ENCODE measurements at regions not wholly inside any gene's neighbourhood (a gene's known extent, or its start where the extent isn't known, plus 50 kb on each side); places are given as distances from the start of the nearest gene placed in this dataset.

DNA sequence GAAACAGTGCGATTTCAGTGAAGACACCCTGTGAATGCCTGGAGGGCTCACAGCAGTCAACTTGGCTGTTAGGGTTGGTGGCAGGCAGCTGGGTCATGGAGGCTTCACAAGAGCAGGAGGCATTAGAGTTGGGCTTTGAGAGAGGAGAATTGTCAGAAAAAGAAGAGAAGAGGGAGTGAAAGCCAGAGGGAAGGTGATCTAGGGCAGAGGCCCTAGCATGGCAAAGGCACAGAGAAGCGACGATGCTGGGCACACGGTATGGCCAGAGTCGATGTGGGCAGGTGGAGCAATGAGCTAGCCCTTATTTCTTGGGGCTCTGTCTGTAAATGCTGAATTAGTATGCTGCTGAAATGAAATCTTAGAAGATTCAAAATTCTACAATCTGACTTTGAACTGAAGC, 52.6 kb upstream of the OLFM4 start:
- Histone ChIP-seq H3K9me3 (no peaks in the 10 kb centered on the region), H3K27ac (no peak overlapping the region), H3K4me1 (no peaks in the 10 kb centered on the region), H3K36me3 (no peaks in the 10 kb centered on the region), H3K4me3 (replicated peaks in 1 of 3) (no peak overlapping the region), H3K27me3 (no peaks in the 10 kb centered on the region)
- 92% methylated on average over 5 of the region's 5 CpGs for WGBS, 2 donors
- intact Hi-C loops (cut with DNase I), result no loop called here
- TF ChIP-seq POLR2A (IDR thresholded peaks at IDR 0.05), result no peak
- TF ChIP-seq, protein P1, sequence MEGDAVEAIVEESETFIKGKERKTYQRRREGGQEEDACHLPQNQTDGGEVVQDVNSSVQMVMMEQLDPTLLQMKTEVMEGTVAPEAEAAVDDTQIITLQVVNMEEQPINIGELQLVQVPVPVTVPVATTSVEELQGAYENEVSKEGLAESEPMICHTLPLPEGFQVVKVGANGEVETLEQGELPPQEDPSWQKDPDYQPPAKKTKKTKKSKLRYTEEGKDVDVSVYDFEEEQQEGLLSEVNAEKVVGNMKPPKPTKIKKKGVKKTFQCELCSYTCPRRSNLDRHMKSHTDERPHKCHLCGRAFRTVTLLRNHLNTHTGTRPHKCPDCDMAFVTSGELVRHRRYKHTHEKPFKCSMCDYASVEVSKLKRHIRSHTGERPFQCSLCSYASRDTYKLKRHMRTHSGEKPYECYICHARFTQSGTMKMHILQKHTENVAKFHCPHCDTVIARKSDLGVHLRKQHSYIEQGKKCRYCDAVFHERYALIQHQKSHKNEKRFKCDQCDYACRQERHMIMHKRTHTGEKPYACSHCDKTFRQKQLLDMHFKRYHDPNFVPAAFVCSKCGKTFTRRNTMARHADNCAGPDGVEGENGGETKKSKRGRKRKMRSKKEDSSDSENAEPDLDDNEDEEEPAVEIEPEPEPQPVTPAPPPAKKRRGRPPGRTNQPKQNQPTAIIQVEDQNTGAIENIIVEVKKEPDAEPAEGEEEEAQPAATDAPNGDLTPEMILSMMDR (IDR thresholded peaks at IDR 0.05), result no peak
- no peak for DNase-seq

DNA sequence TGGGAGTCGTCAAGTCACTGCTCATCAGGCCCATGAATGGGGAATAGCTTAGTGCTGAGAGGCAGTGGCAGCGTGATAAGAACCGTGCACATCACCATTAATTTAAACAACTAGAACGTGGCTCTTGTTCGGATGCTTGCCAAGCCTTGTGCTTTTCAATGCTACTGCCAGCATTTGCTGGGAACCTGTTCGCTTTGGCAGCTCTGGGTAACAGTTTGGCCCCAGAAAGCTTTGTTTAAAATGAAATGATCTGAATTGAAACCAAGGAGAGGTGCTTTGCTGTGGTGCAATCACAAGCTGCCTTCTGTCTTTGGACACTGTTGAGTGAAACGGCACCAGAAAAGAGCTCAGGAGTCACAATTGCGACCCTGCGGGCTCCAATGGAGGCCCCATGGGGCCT, 53.5 kb upstream of the OLFM4 start:
- Histone ChIP-seq H3K9me3 (no peaks in the 10 kb centered on the region), H3K27ac (no peak overlapping the region), H3K4me3 (replicated peaks in 1 of 3) (no peak overlapping the region), H3K36me3 (no peaks in the 10 kb centered on the region), H3K4me1 (no peaks in the 10 kb centered on the region), H3K27me3 (no peaks in the 10 kb centered on the region)
- TF ChIP-seq POLR2A (IDR thresholded peaks at IDR 0.05), result no peak
- TF ChIP-seq, protein P1 (IDR thresholded peaks at IDR 0.05), result no peak
- intact Hi-C loops (cut with DNase I), result no loop called here
- WGBS, 2 donors, result 83 to 90% methylated on average over 9 of the region's 9 CpGs
- no peak for DNase-seq

DNA sequence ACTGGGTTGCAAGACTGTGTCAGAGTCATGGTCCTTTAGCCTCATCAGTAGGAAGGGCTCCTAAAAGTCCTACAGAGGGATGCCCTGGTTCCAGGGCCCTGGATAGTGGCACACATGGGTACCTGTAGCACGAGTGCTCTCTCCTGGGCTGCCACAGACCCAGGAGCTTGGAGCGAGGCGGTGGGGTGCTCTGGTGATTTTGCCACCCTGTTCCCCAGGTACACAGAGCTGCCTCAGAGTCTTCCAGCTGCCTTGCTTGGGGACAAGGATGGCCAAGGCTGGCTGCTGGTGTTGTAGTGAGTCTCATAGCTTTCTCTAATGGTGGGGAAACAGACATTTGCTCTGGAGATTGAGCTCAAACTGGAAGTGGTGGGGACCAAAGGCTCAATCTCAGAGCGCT, 53.9 kb upstream of the OLFM4 start:
- Histone ChIP-seq H3K4me1 (no peaks in the 10 kb centered on the region), H3K27ac (no peak overlapping the region), H3K4me3 (replicated peaks in 1 of 3) (no peak overlapping the region), H3K36me3 (no peaks in the 10 kb centered on the region), H3K9me3 (no peaks in the 10 kb centered on the region), H3K27me3 (no peaks in the 10 kb centered on the region)
- no peak for DNase-seq
- WGBS, 2 donors, result 90 to 100% methylated on average over 2 of the region's 4 CpGs
- intact Hi-C loops (cut with DNase I), result no loop called here
- no peak for TF ChIP-seq POLR2A (IDR thresholded peaks at IDR 0.05)
- TF ChIP-seq, protein P1 (IDR thresholded peaks at IDR 0.05), result no peak

DNA sequence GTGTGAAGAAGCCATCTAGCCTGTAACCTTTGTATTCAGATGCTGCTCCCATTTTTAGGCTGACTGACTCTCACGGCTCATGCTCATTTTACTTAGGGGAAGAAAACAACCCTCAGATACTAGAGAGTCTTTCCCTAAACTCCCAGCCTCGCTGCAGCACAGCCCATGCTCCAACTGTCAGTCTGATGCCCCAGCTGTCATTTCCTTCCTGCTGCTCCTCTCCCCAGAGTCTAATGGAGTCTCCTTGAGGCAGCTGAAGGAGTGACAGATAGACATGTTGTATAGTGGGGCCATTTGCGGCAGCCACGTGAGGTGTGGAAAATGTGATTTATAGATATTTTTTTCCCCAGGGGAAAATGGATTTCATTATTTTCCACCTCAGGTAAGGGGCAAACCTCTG, 59.2 kb upstream of the OLFM4 start:
- Histone ChIP-seq H3K9me3 (no peaks in the 10 kb centered on the region), H3K27ac (no peak overlapping the region), H3K4me3 (replicated peaks in 1 of 3) (no peak overlapping the region), H3K36me3 (no peaks in the 10 kb centered on the region), H3K27me3 (no peaks in the 10 kb centered on the region), H3K4me1 (peaks cover 0 to 3% of the 10 kb centered on the region in 2 donors)
- 63 to 79% methylated on average over 4 of the region's 4 CpGs for WGBS, 2 donors
- intact Hi-C loops (cut with DNase I), result loop anchor here (5.0 kb wide), 2 partner anchors 122 to 183 kb away; partner anchors contain the start of gene PCDH8
- DNase-seq, result no peak
- no peak for TF ChIP-seq POLR2A (IDR thresholded peaks at IDR 0.05)
- TF ChIP-seq, protein P1 (IDR thresholded peaks at IDR 0.05), result no peak

DNA sequence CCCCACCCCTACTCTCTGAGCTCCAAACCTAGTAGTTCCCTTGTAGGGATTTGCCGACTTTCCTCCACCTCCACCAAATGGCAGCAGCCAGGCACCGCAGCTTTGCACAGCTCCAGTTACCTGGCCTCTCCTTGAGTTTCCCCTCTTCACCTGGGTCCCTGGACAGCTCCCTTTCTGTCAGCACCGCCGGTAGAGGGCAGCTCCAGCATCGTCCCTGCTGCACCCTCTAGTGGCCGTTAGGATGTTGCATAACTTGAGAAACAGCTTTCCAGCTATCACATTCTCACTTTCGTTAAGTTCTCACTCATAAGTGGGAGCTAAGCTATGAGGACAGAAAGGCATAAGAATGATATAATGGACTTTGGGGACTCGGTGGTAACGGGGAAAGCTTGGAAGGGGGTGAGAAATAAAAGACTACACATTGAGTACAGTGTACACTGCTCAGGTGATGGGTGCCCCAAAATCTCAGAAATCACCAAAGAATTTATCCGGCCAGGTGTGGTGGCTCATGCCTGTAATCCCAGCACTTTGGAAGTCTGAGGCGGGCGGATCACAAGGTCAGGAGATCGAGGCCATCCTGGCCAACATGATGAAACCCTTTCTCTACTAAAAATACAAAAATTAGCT, 60.4 kb upstream of the OLFM4 start:
- H3K4me1 ChIP-seq, result peaks cover 0 to 3% of the 10 kb centered on the region in 2 donors
- no peak overlapping the region for H3K4me3 ChIP-seq (replicated peaks in 1 of 3)
- peak; percentile 89 to 93 for DNase-seq
- no peak for TF ChIP-seq POLR2A (IDR thresholded peaks at IDR 0.05)
- TF ChIP-seq, protein P1 (IDR thresholded peaks at IDR 0.05), result peak; percentile 85 to 100 (median 94)
- no peaks in the 10 kb centered on the region for H3K9me3 ChIP-seq
- intact Hi-C loops (cut with DNase I), result loop anchor here (5.0 kb wide), 2 partner anchors 121 to 184 kb away; partner anchors contain the start of gene PCDH8
- no peaks in the 10 kb centered on the region for H3K27me3 ChIP-seq
- H3K27ac ChIP-seq, result no peak overlapping the region
- H3K36me3 ChIP-seq, result no peaks in the 10 kb centered on the region
- WGBS, 2 donors, result 23 to 24% methylated on average over 13 of the region's 13 CpGs
